ENCODE measurements at regions not wholly inside any gene's neighbourhood (a gene's known extent, or its start where the extent isn't known, plus 50 kb on each side); places are given as distances from the start of the nearest gene placed in this dataset.
A peak's percentile ranks its signal among the peaks of the same experiment; 100 is the strongest.
"Not testable (repeated sequence)": the region's sequence is repeated elsewhere in the genome, so short reads cannot be mapped to it uniquely, and the experiment has no call there.

GRCh38 chr5:54404568-54404967 lies 50.9 kb upstream of the HSPB3 start:
- no peak for DNase-seq (ENCODE audit: low read depth)

GRCh38 chr5:54403885-54404416 lies 51.5 kb upstream of the HSPB3 start:
- DNase-seq (ENCODE audit: low read depth) = no peak

- no peak for DNase-seq (ENCODE audit: low read depth)
Measured at GRCh38 chr5:54403121-54403520, 52.4 kb upstream of the HSPB3 start.

GRCh38 chr5:54401515-54401914 lies 54.0 kb upstream of the HSPB3 start:
- no peak for DNase-seq (ENCODE audit: low read depth)

- DNase-seq (ENCODE audit: low read depth) = no peak
Measured at GRCh38 chr5:54398191-54398590, 57.3 kb upstream of the HSPB3 start.

- DNase-seq (ENCODE audit: low read depth) = no peak
Measured at GRCh38 chr5:54397420-54397819, 58.1 kb upstream of the HSPB3 start.

- DNase-seq (ENCODE audit: low read depth) = not testable (repeated sequence)
Measured at GRCh38 chr5:54393007-54393406, 62.5 kb upstream of the HSPB3 start.

- no peak for DNase-seq (ENCODE audit: low read depth)
Measured at GRCh38 chr5:54390539-54391031, 64.9 kb upstream of the HSPB3 start.

GRCh38 chr5:54390015-54390414 lies 65.5 kb upstream of the HSPB3 start:
- DNase-seq (ENCODE audit: low read depth) = peak; percentile 26

- DNase-seq (ENCODE audit: low read depth) = not testable (repeated sequence)
Measured at GRCh38 chr5:54389399-54389798, 66.1 kb upstream of the HSPB3 start.

- DNase-seq (ENCODE audit: low read depth) = no peak
Measured at GRCh38 chr5:54388811-54389210, 66.7 kb upstream of the HSPB3 start.

GRCh38 chr5:54388409-54388808 lies 67.1 kb upstream of the HSPB3 start:
- DNase-seq (ENCODE audit: low read depth) = no peak

- DNase-seq (ENCODE audit: low read depth) = no peak
Measured at GRCh38 chr5:54387659-54388232, 67.8 kb upstream of the HSPB3 start.

- DNase-seq (ENCODE audit: low read depth) = no peak
Measured at GRCh38 chr5:54387031-54387430, 68.5 kb upstream of the HSPB3 start.

GRCh38 chr5:54385994-54386393 lies 69.5 kb upstream of the HSPB3 start:
- DNase-seq (ENCODE audit: low read depth) = no peak

GRCh38 chr5:54384356-54384933 lies 71.1 kb upstream of the HSPB3 start:
- no peak for DNase-seq (ENCODE audit: low read depth)

- DNase-seq (ENCODE audit: low read depth) = no peak
Measured at GRCh38 chr5:54383941-54384340, 71.6 kb upstream of the HSPB3 start.

- DNase-seq (ENCODE audit: low read depth) = no peak
Measured at GRCh38 chr5:54383225-54383901, 72.1 kb upstream of the HSPB3 start.

GRCh38 chr5:54381319-54381718 lies 70.9 kb upstream of the ARL15 start:
- not testable (repeated sequence) for DNase-seq (ENCODE audit: low read depth)

GRCh38 chr5:54379590-54379989 lies 69.2 kb upstream of the ARL15 start:
- DNase-seq (ENCODE audit: low read depth) = no peak

- no peak for DNase-seq (ENCODE audit: low read depth)
Measured at GRCh38 chr5:54378707-54379106, 68.3 kb upstream of the ARL15 start.

GRCh38 chr5:54377339-54377738 lies 67.0 kb upstream of the ARL15 start:
- not testable (repeated sequence) for DNase-seq (ENCODE audit: low read depth)

GRCh38 chr5:54370982-54371381 lies 60.6 kb upstream of the ARL15 start:
- DNase-seq (ENCODE audit: low read depth) = no peak

Measured in GM04503 (cell line).